Astrocyte (in vitro differentiated cells and primary cell): ENCODE measurements at regions not wholly inside any gene's neighbourhood (a gene's known extent, or its start where the extent isn't known, plus 50 kb on each side); places are given as distances from the start of the nearest gene placed in this dataset.

Experiments used
- CTCF ChIP-seq: IDR thresholded peaks from 2 replicates; pipeline ENCODE4 v1.5.1; 2011; ENCODE audit warnings: low read depth, mild to moderate bottlenecking, inconsistent platforms, low read length, moderate library complexity; ENCODE audit not compliant: insufficient read depth
- EZH2 ChIP-seq: IDR thresholded peaks from 2 replicates; pipeline ENCODE4 v1.6.1; 2012; ENCODE audit warnings: mild to moderate bottlenecking, low read length, inconsistent platforms; ENCODE audit not compliant: insufficient read depth

- TF ChIP-seq CTCF (no peak), EZH2 (no peak)
These were observed 64.5 kb upstream of the ZMIZ1 start for GRCh38 chr10:79004311-79004710.
